HepG2 (cell line): ENCODE measurements at regions not wholly inside any gene's neighbourhood (a gene's known extent, or its start where the extent isn't known, plus 50 kb on each side); places are given as distances from the start of the nearest gene placed in this dataset.

ENCODE experiments used
- GABPB1 ChIP-seq: IDR thresholded peaks from 2 replicates; pipeline ENCODE4 v1.6.1; 2016; ENCODE audit warnings: mild to moderate bottlenecking, missing genetic modification reagents, moderate library complexity, missing compliant biosample characterization
- IRF2 ChIP-seq: IDR thresholded peaks from 2 replicates; pipeline ENCODE4 v1.6.1; 2018; ENCODE audit warnings: missing genetic modification reagents, missing compliant biosample characterization
- KLF15 ChIP-seq: sonication (generic); formaldehyde crosslinking; IDR thresholded peaks from 2 replicates; pipeline ENCODE4 v1.8.1; 2023; ENCODE audit warnings: borderline replicate concordance, mild to moderate bottlenecking, inconsistent platforms, missing genetic modification reagents, mixed read lengths
- MEIS2 ChIP-seq: sonication (generic); formaldehyde crosslinking; IDR thresholded peaks from 2 replicates; pipeline ENCODE4 v1.9.0; 2021; ENCODE audit warnings: mild to moderate bottlenecking, missing genetic modification reagents
- PBX2 ChIP-seq: IDR thresholded peaks from 2 replicates; pipeline ENCODE4 v1.6.1; 2016; ENCODE audit warnings: control low read depth
- TBX2 ChIP-seq: sonication (generic); formaldehyde crosslinking; IDR thresholded peaks from 2 replicates; pipeline ENCODE4 v1.5.0; 2020; ENCODE audit warnings: missing genetic modification reagents, mild to moderate bottlenecking, borderline replicate concordance
- TRAFD1 ChIP-seq: sonication (generic); formaldehyde crosslinking; IDR thresholded peaks from 2 replicates; pipeline ENCODE4 v1.5.1; 2020; ENCODE audit warnings: missing genetic modification reagents, mild to moderate bottlenecking, borderline replicate concordance
- ZNF354B ChIP-seq: sonication (generic); formaldehyde crosslinking; IDR thresholded peaks from 2 replicates; pipeline ENCODE4 v1.8.0; 2022; ENCODE audit warnings: mild to moderate bottlenecking, missing genetic modification reagents
- ZNF44 ChIP-seq: sonication (generic); formaldehyde crosslinking; IDR thresholded peaks from 2 replicates; pipeline ENCODE4 v1.5.1; 2020; ENCODE audit warnings: mild to moderate bottlenecking, missing genetic modification reagents
- ZNF687 ChIP-seq: sonication (generic); formaldehyde crosslinking; IDR thresholded peaks from 2 replicates; pipeline ENCODE4 v1.5.1; 2020; ENCODE audit warnings: mild to moderate bottlenecking, missing genetic modification reagents, moderate library complexity
- TF ChIP-seq, protein P1 (sequence below): IDR thresholded peaks from 2 replicates; pipeline ENCODE4 v1.6.1; 2016; ENCODE audit warnings: missing genetic modification reagents, missing compliant biosample characterization

GRCh38 chr3:30081904-30082303 is 524.5 kb upstream of the TGFBR2 start (continued):
- TF ChIP-seq, protein P1, sequence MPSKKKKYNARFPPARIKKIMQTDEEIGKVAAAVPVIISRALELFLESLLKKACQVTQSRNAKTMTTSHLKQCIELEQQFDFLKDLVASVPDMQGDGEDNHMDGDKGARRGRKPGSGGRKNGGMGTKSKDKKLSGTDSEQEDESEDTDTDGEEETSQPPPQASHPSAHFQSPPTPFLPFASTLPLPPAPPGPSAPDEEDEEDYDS (CRISPR knock-in tag), result no peak
- TF ChIP-seq MEIS2 (no peak), ZNF687 (CRISPR knock-in tag) (no peak), ZNF44 (CRISPR knock-in tag) (no peak), TBX2 (CRISPR knock-in tag) (peak; percentile 35; the same call in 1 of the 2 replicates), GABPB1 (no peak), IRF2 (CRISPR knock-in tag) (no peak), PBX2 (CRISPR knock-in tag) (no peak), KLF15 (CRISPR knock-in tag) (no peak), ZNF354B (CRISPR knock-in tag) (no peak), TRAFD1 (no peak)
